GM18505 (cell line): ENCODE measurements at regions not wholly inside any gene's neighbourhood (a gene's known extent, or its start where the extent isn't known, plus 50 kb on each side); places are given as distances from the start of the nearest gene placed in this dataset.
"Not testable (repeated sequence)": the region's sequence is repeated elsewhere in the genome, so short reads cannot be mapped to it uniquely, and the experiment has no call there.

Experiments used
- ATAC-seq: cut with Tn5 transposase; IDR thresholded peaks from one replicate; pipeline ENCODE4 v1.9.1; 2021; ENCODE audit not compliant: unreplicated experiment
- POLR2A ChIP-seq: IDR thresholded peaks from 4 replicates; pipeline ENCODE4 v1.6.1; 2011; ENCODE audit warnings: borderline replicate concordance; ENCODE audit not compliant: insufficient read depth, insufficient read length; ENCODE audit errors: extremely low read depth

- no peak for ATAC-seq
- TF ChIP-seq POLR2A, result no peak
Observed at GRCh38 chr5:118378959-118379358, 609.4 kb downstream of the DTWD2 start.

GRCh38 chr5:118377420-118377819 is 610.9 kb downstream of the DTWD2 start:
- no peak for TF ChIP-seq POLR2A
- ATAC-seq, result no peak

- ATAC-seq, result no peak
- no peak for TF ChIP-seq POLR2A
Observed at GRCh38 chr5:118371973-118372831, 616.1 kb downstream of the DTWD2 start.

GRCh38 chr5:118366429-118366828 is 621.9 kb downstream of the DTWD2 start:
- TF ChIP-seq POLR2A, result no peak
- ATAC-seq, result no peak

GRCh38 chr5:118365718-118366117 is 622.6 kb downstream of the DTWD2 start:
- no peak for TF ChIP-seq POLR2A
- no peak for ATAC-seq

GRCh38 chr5:118354797-118355196 is 633.5 kb downstream of the DTWD2 start:
- ATAC-seq, result no peak
- no peak for TF ChIP-seq POLR2A

- ATAC-seq, result no peak
- TF ChIP-seq POLR2A, result no peak
Observed at GRCh38 chr5:118353970-118354369, 634.4 kb downstream of the DTWD2 start.

- TF ChIP-seq POLR2A, result no peak
- ATAC-seq, result no peak
Observed at GRCh38 chr5:118336468-118336867, 651.9 kb downstream of the DTWD2 start.

- TF ChIP-seq POLR2A, result no peak
- no peak for ATAC-seq
Observed at GRCh38 chr5:118327389-118327788, 661.0 kb downstream of the DTWD2 start.

- ATAC-seq, result no peak
- no peak for TF ChIP-seq POLR2A
Observed at GRCh38 chr5:118326481-118327045, 661.8 kb downstream of the DTWD2 start.

GRCh38 chr5:118325931-118326330 is 662.4 kb downstream of the DTWD2 start:
- ATAC-seq, result no peak
- TF ChIP-seq POLR2A, result no peak

- not testable (repeated sequence) for ATAC-seq
Observed at GRCh38 chr5:118323723-118324122, 664.6 kb downstream of the DTWD2 start.

- no peak for ATAC-seq
- TF ChIP-seq POLR2A, result no peak
Observed at GRCh38 chr5:118321081-118321480, 667.3 kb downstream of the DTWD2 start.

- no peak for TF ChIP-seq POLR2A
- ATAC-seq, result no peak
Observed at GRCh38 chr5:118320121-118320520, 668.2 kb downstream of the DTWD2 start.
